ENCODE measurements at regions not wholly inside any gene's neighbourhood (a gene's known extent, or its start where the extent isn't known, plus 50 kb on each side); places are given as distances from the start of the nearest gene placed in this dataset.

DNA sequence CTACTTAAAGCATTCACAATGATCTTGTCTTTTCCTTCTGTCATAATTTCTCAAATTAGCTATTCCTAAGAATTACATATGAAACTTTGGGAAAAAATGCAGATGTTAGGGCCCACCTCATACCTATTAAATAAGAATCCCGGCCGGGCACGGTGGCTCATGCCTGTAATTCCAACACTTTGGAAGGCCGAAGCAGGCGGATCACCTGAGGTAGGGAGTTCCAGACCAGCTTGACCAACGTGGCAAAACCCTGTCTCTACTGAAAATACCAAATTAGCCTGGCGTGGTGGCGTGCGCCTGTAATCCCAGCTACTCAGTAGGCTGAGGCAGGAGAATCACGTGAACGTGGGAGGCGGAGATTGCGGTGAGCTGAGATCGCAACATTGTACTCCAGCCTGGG lies 158.4 kb upstream of the TLL1 start:
- TF ChIP-seq, protein P1, sequence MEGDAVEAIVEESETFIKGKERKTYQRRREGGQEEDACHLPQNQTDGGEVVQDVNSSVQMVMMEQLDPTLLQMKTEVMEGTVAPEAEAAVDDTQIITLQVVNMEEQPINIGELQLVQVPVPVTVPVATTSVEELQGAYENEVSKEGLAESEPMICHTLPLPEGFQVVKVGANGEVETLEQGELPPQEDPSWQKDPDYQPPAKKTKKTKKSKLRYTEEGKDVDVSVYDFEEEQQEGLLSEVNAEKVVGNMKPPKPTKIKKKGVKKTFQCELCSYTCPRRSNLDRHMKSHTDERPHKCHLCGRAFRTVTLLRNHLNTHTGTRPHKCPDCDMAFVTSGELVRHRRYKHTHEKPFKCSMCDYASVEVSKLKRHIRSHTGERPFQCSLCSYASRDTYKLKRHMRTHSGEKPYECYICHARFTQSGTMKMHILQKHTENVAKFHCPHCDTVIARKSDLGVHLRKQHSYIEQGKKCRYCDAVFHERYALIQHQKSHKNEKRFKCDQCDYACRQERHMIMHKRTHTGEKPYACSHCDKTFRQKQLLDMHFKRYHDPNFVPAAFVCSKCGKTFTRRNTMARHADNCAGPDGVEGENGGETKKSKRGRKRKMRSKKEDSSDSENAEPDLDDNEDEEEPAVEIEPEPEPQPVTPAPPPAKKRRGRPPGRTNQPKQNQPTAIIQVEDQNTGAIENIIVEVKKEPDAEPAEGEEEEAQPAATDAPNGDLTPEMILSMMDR (IDR thresholded peaks at IDR 0.05), result no peak
- no peak for TF ChIP-seq POLR2A (IDR thresholded peaks at IDR 0.05)

Data from heart left ventricle (tissue), 13 donors.